GM12878 (cell line): ENCODE measurements at regions not wholly inside any gene's neighbourhood (a gene's known extent, or its start where the extent isn't known, plus 50 kb on each side); places are given as distances from the start of the nearest gene placed in this dataset.
"Not testable (repeated sequence)": the region's sequence is repeated elsewhere in the genome, so short reads cannot be mapped to it uniquely, and the experiment has no call there.

Experiments used
- BRCA1 ChIP-seq: IDR thresholded peaks from 2 replicates; pipeline ENCODE4 v1.6.1; 2011; ENCODE audit warnings: low read depth, low read length, improper control_type of control experiment
- MEF2A ChIP-seq: IDR thresholded peaks from 2 replicates; pipeline ENCODE4 v1.6.1; 2011; ENCODE audit warnings: low read depth, mild to moderate bottlenecking, low read length, moderate library complexity; ENCODE audit not compliant: insufficient read depth
- NFIC ChIP-seq: IDR thresholded peaks from 2 replicates; pipeline ENCODE4 v1.6.1; 2012; ENCODE audit warnings: low read depth, mild to moderate bottlenecking, inconsistent platforms, low read length, moderate library complexity
- NR2C1 ChIP-seq: fragments of 450-650 bp; IDR thresholded peaks from 2 replicates; pipeline ENCODE4 v1.6.1; 2017; ENCODE audit warnings: antibody characterized with exemption, mild to moderate bottlenecking, moderate library complexity
- RAD21 ChIP-seq: IDR thresholded peaks from 2 replicates; pipeline ENCODE4 v1.6.1; 2011; ENCODE audit warnings: mild to moderate bottlenecking, low read depth, low read length, moderate library complexity; ENCODE audit not compliant: insufficient read depth
- RAD51 ChIP-seq: fragments of 450-650 bp; IDR thresholded peaks from 2 replicates; pipeline ENCODE4 v1.6.1; 2016; ENCODE audit warnings: moderate library complexity, mild to moderate bottlenecking, inconsistent platforms
- SIN3A ChIP-seq: IDR thresholded peaks from 2 replicates; pipeline ENCODE4 v1.6.1; 2012; ENCODE audit warnings: low read depth, low read length, improper control_type of control experiment
- YY1 ChIP-seq: IDR thresholded peaks from 2 replicates; pipeline ENCODE4 v1.6.1; 2011; ENCODE audit warnings: low read depth, mild to moderate bottlenecking, low read length
- ZBTB40 ChIP-seq: fragments of 450-650 bp; IDR thresholded peaks from 2 replicates; pipeline ENCODE4 v1.6.1; 2016; ENCODE audit warnings: mild to moderate bottlenecking, moderate library complexity, borderline replicate concordance
- TF ChIP-seq, protein P1 (sequence below): IDR thresholded peaks from 2 replicates; pipeline ENCODE4 v1.6.1; 2012; ENCODE audit warnings: low read length, inconsistent platforms

DNA sequence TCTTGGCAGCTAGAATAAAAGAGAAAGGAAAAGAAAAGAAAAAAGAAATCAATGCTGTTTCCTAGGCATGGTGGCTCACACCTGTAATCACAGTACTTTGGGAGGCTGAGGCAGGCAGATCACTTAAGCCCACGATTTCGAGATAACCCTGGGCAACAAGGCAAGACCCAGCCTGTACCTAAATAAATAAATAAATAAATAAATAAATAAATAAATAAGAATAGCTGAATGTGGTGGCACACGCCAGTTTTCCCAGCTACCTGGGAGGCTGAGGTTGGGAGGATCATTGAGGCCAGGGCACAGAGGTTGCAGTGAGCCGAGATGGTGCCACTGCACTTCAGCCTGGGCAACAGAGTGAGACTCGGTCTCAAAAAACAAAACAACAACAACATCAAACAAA is 705.0 kb upstream of the SEMA3D start:
- not testable (repeated sequence) for TF ChIP-seq ZBTB40, SIN3A, NFIC, NR2C1, RAD51, MEF2A, BRCA1, RAD21, YY1
- TF ChIP-seq, protein P1, sequence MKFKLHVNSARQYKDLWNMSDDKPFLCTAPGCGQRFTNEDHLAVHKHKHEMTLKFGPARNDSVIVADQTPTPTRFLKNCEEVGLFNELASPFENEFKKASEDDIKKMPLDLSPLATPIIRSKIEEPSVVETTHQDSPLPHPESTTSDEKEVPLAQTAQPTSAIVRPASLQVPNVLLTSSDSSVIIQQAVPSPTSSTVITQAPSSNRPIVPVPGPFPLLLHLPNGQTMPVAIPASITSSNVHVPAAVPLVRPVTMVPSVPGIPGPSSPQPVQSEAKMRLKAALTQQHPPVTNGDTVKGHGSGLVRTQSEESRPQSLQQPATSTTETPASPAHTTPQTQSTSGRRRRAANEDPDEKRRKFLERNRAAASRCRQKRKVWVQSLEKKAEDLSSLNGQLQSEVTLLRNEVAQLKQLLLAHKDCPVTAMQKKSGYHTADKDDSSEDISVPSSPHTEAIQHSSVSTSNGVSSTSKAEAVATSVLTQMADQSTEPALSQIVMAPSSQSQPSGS: not testable (repeated sequence)
